ENCODE measurements at regions not wholly inside any gene's neighbourhood (a gene's known extent, or its start where the extent isn't known, plus 50 kb on each side); places are given as distances from the start of the nearest gene placed in this dataset.

GRCh38 chr5:109468737-109469420 lies 59.1 kb upstream of the PJA2 start:
- Histone ChIP-seq H3K9me3 (no peaks in the 10 kb centered on the region), H3K36me3 (no peaks in the 10 kb centered on the region), H3K4me1 (no peaks in the 10 kb centered on the region), H3K4me3 (no peak overlapping the region), H3K27me3 (no peaks in the 10 kb centered on the region), H3K27ac (no peak overlapping the region)
- DNase-seq: peak; percentile 96 to 97 (median 96)
- TF ChIP-seq POLR2A (IDR thresholded peaks at IDR 0.05) (no peak), CTCF (IDR thresholded peaks at IDR 0.05) (peak; percentile 74 to 85 (median 78))
- 17% methylated on average over 4 of the region's 4 CpGs for WGBS (ENCODE audit: insufficient coverage, low coverage, low lambda C conversion rate, missing lambda C conversion rate)
- intact Hi-C loops (cut with DNase I): no loop called here
- peak; percentile 99 to 100 (median 100) for ATAC-seq

GRCh38 chr5:109468288-109468676 lies 58.5 kb upstream of the PJA2 start:
- Histone ChIP-seq H3K4me3 (no peak overlapping the region), H3K27me3 (no peaks in the 10 kb centered on the region), H3K36me3 (no peaks in the 10 kb centered on the region), H3K27ac (no peak overlapping the region), H3K4me1 (no peaks in the 10 kb centered on the region), H3K9me3 (no peaks in the 10 kb centered on the region)
- intact Hi-C loops (cut with DNase I): no loop called here
- peak in 2 of 4 donors; percentile 10 to 50 for ATAC-seq
- DNase-seq: no peak
- TF ChIP-seq POLR2A (IDR thresholded peaks at IDR 0.05): no peak
- TF ChIP-seq CTCF (IDR thresholded peaks at IDR 0.05): no peak
- 45% methylated on average over 1 of the region's 1 CpG for WGBS (ENCODE audit: insufficient coverage, low coverage, low lambda C conversion rate, missing lambda C conversion rate)

- Histone ChIP-seq H3K4me3 (no peak overlapping the region), H3K4me1 (no peaks in the 10 kb centered on the region), H3K27me3 (no peaks in the 10 kb centered on the region), H3K9me3 (no peaks in the 10 kb centered on the region), H3K27ac (no peak overlapping the region), H3K36me3 (no peaks in the 10 kb centered on the region)
- intact Hi-C loops (cut with DNase I): no loop called here
- no peak for DNase-seq
- no peak for TF ChIP-seq CTCF (IDR thresholded peaks at IDR 0.05)
- TF ChIP-seq POLR2A (IDR thresholded peaks at IDR 0.05): no peak
- no peak for ATAC-seq
- WGBS (ENCODE audit: insufficient coverage, low coverage, low lambda C conversion rate, missing lambda C conversion rate): 56% methylated on average over 4 of the region's 4 CpGs
These were observed 57.3 kb upstream of the PJA2 start for GRCh38 chr5:109467058-109467457.

Measured in right lobe of liver (tissue), 6 donors.